LNCaP clone FGC (cell line): ENCODE measurements at regions not wholly inside any gene's neighbourhood (a gene's known extent, or its start where the extent isn't known, plus 50 kb on each side); places are given as distances from the start of the nearest gene placed in this dataset.

Source experiments
- DNase-seq: peaks from one replicate; pipeline ENCODE4 v3.0.0-alpha.2; 2011; ENCODE audit warnings: low read depth
- H3K4me3 ChIP-seq: 2 replicates; pipeline ENCODE4 v1.5.1; 2011; ENCODE audit warnings: mild to moderate bottlenecking, low read depth, low read length, control low read depth
- CTCF ChIP-seq: IDR thresholded peaks from 2 replicates; pipeline ENCODE4 v1.5.1; 2012; ENCODE audit warnings: mild to moderate bottlenecking; ENCODE audit not compliant: control insufficient read depth, insufficient read depth; ENCODE audit errors: extremely low read depth

DNA sequence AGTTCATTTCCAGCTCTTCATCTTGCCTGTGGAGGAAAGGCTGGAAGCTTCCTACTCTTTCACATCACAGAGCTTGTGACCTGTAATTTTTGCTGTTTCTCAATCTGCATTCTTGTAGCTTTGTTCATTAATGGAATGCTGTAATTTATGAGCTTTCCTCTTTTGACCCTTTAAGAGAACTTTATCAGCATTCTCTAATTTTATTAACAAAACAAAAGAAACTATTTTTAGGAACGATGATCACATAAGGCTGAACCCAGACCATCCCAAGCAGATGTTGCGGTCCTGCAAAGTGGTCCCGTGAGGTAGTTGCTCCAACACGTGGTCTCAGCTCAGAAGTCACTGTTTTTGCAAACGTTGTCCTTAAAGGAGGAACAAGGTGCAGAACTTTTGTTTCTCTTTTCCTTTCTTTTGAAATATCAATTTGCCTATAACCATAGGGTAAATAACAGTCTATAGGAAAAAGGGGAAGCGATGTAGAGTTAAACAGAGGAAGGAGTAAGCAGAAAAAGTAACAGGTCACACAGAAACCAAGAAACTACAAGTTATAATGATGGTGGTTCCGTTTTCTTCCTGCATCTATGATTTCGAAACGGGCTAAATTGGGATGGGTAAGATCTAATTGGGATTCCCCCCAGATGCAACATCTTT, 121.3 kb upstream of the PHACTR1 start:
- DNase-seq: no peak
- H3K4me3 ChIP-seq: no peak overlapping the region
- no peak for TF ChIP-seq CTCF

GRCh38 chr6:12596731-12597130, 119.8 kb upstream of the PHACTR1 start:
- no peak for TF ChIP-seq CTCF
- H3K4me3 ChIP-seq: no peak overlapping the region
- no peak for DNase-seq

GRCh38 chr6:12598919-12599318, 117.6 kb upstream of the PHACTR1 start:
- DNase-seq: no peak
- H3K4me3 ChIP-seq: no peak overlapping the region
- TF ChIP-seq CTCF: no peak

DNA sequence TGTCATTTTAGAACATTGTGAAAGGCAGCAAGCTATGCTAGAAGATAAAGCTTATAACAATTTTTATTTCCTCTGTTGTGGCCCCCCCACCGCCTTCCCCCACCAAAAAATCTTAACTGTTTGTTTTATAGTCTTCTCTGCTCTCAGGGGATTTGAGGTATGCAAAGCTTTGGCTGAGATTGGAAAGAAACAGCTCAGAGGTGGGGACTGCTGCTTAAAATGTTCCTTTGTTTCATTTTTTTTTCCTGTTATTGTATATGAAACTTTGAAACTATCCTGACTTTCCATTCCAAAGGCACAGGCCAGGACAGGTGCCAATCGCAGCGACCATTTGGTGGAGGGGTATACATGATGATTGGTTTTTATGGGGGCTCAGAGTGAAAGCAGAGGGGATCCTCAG, 114.7 kb upstream of the PHACTR1 start:
- no peak for TF ChIP-seq CTCF
- no peak overlapping the region for H3K4me3 ChIP-seq

GRCh38 chr6:12602342-12602741, 114.2 kb upstream of the PHACTR1 start:
- DNase-seq: no peak
- TF ChIP-seq CTCF: no peak
- H3K4me3 ChIP-seq: no peak overlapping the region

More for the DNA sequence above, 114.7 kb upstream of the PHACTR1 start:
- no peak for DNase-seq

- TF ChIP-seq CTCF: peak; percentile 59
- no peak overlapping the region for H3K4me3 ChIP-seq
- DNase-seq: peak; percentile 57
Observed at GRCh38 chr6:12602951-12603672, 113.5 kb upstream of the PHACTR1 start.

GRCh38 chr6:12603673-12604049, 112.9 kb upstream of the PHACTR1 start:
- no peak overlapping the region for H3K4me3 ChIP-seq
- no peak for DNase-seq
- TF ChIP-seq CTCF: no peak
